ENCODE measurements at regions not wholly inside any gene's neighbourhood (a gene's known extent, or its start where the extent isn't known, plus 50 kb on each side); places are given as distances from the start of the nearest gene placed in this dataset.

DNA sequence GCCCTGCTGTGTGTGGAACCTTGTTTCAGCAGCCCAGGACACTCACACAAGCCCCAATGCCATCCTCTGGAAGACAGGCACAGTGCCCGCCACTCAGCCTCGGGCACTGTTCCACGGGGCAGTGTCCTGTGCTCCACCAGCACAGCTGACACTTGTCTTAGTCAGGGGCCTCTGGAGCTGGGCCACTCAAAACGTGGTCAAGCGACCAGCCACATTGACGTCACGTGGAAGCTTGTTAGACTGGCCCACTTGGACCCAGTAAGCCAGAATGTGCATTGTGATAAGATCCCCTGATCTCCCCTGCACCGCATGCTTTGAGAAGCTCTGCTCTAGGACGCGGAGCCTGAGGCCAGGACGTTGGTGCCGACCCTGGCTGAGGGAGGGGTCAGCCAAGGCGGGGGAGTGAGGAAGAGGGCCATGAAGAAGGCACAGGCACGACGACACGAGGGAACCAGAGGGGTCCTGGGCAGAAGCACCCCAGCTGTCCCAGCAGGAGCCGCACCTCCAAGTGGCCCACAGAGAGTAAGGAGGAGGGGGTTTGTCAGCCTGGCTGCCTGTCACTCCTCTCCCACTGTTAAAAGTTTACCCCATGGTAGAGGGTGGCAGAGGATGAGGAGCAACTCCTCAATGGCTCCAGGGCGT, 64.6 kb downstream of the LINC01488 start:
- peak; percentile 11 for DNase-seq (ENCODE audit: low spot score)

DNA sequence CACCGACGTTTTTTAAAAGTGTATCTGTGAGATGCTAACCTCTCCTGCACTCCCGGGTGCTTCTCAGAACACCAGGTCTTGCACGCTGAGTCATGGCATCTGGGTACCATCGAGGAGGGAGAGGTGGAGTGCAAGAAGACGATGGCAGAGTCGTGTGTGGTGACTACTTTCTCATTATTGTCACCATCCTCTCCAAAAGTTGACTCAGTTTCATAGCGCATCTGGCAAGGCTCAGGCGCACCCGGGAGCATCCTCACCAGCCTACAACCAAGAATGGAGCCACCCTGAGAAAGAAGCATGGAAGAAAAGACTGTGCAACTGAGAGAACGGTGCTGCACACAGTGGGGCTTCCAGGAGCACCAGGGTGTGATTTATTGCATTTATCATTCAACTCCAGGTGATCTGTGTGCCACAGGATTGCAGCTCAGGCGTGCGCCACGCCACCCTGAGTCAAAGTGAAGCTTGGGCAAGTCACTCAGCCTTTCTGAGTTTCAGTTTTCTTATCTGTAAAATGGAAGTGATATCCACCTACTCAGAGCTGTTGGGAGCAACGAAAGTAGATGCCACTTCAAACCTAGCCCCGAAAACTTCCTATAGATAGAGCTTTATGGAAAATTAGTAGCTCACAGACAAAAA, 65.4 kb downstream of the LINC01488 start:
- DNase-seq (ENCODE audit: low spot score): no peak

DNA sequence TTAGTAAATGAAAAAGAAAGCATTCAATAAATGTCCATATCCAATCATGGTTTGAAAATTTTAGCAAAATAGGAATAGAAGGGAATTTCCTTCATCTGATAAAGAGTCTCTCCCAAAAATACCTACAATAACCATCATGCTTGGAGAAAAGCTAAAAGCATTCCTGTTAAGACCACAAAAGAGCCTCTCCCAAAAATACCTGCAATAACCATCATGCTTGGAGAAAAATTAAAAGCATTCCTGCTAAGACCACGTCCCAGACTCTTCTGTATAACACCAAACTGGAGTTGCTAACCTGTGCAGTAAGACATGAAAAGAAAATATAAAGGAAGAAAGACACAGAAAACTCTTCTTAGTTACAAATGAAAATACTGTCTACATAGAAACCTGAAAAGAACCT, 69.4 kb downstream of the LINC01488 start:
- no peak for DNase-seq (ENCODE audit: low spot score)

- DNase-seq (ENCODE audit: low spot score): no peak
Measured at GRCh38 chr11:69551963-69552362, 70.5 kb downstream of the LINC01488 start.

DNA sequence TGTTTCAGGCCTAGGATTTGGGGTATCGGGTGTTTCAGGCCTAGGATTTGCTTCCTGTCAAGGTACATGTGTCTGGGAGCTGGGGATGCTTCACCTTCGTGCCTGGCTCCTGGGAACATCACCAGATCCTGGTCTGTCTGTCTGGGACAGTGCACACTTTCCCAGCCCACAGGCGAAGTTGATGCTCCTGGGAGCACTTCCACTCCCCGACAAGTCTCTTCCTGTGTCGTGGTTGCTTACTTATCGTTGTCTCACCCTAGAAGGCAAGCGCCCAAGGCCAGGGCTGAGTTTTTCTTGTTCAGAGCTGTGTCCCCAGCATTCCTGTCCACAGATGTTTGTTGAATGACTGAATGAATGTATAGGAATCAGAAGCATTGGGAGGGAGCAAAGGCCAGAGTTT, 71.5 kb downstream of the LINC01488 start:
- DNase-seq (ENCODE audit: low spot score): no peak

GRCh38 chr11:69553416-69554357, 72.2 kb downstream of the LINC01488 start:
- DNase-seq (ENCODE audit: low spot score): no peak

GRCh38 chr11:69554849-69555248, 73.4 kb downstream of the LINC01488 start:
- peak; percentile 8 for DNase-seq (ENCODE audit: low spot score)

- no peak for DNase-seq (ENCODE audit: low spot score)
Measured at GRCh38 chr11:69557266-69557665, 75.8 kb downstream of the LINC01488 start.

DNA sequence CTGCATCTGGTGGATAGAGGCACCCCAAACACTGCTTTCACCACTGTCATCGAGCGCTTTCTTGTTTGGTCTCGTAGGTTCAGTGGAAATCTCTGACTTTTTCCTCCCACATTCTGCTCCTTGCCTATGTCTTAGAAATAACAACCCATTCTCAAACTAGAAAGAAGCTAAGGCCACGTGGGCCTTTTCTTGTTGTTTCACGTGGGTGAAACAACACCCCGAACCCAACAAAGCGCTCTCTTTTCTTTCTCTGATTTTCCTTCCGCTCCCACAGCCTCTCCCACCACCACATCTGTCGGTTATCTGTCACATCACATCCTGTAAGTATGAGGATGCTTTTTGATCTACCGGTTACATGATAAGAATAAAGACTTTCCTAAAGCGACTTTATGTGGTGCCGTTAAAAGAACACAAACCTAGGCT, 77.1 kb downstream of the LINC01488 start:
- DNase-seq (ENCODE audit: low spot score): no peak

GRCh38 chr11:69559181-69559580, 77.7 kb downstream of the LINC01488 start:
- no peak for DNase-seq (ENCODE audit: low spot score)

DNA sequence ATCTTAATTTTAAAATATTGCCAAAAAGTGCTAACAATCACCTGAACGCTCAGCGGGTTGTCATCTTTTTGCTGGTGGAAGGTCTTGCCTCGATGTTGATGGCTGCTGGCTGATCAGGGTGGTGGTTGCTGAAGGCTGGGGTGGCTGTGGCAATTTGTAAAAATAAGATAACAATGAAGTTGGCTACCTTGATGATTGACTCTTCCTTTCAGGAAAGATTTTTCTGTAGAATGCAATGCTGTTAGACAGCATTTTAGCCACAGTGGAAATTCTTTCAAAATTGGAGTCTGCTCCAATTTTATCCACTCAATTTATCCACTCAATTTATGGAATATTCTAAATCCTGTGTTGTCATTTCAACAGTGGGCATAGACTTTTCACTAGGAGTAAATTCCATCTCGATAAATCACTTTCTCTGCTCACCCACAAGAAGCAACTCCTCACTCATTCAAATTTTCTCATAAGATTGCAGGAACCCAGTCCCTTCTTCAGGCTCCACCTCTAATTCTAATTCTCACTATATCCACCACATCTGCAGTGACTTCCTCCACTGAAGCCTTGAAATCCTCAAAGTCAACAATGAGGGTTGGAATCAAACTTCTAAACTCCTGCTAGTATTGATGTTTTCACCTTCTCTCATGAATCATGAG, 78.8 kb downstream of the LINC01488 start:
- DNase-seq (ENCODE audit: low spot score): no peak

- DNase-seq (ENCODE audit: low spot score): no peak
Measured at GRCh38 chr11:69562302-69562701, 78.7 kb upstream of the CCND1 start.

DNA sequence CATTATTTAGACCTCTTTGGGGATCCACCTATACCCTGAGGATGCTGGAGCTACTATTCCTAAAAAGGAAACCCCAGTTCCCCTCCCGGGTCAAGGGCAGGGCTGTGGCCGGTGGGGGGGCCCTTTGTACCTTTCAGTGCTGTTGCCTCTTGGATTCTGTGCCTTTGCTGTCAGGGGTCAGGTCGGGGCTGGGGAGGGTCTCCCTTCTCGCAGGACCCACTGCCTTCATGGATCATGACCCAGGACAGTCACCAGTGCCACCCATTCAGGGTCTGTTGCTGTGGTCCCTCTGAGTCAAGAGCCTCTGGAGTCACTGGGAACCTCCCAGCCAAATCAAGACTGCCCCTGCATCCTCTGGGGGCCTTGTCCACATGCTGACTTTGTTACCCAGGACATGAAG, 78.1 kb upstream of the CCND1 start:
- no peak for DNase-seq (ENCODE audit: low spot score)

GRCh38 chr11:69563306-69563705, 77.7 kb upstream of the CCND1 start:
- no peak for DNase-seq (ENCODE audit: low spot score)

- no peak for DNase-seq (ENCODE audit: low spot score)
Measured at GRCh38 chr11:69563946-69564775, 76.8 kb upstream of the CCND1 start.

DNA sequence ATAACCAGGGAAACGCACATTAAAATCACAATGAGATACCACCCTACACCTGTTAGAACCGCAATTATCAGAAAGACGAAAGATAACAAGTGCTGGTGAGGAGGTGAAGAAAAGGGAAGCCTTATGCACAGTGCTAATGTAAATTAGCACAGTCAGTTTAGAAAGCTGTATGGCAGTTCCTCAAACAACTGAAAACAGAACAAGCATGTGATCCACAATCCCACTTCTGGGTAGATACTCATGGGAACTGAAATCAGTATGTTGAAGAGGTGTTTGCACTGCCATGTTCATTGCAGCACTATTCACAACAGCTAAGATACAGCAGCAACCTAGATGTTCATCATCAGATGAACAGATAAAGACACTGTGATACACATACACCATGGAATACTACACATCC, 75.0 kb upstream of the CCND1 start:
- DNase-seq (ENCODE audit: low spot score): no peak

GRCh38 chr11:69567951-69568808, 72.8 kb upstream of the CCND1 start:
- DNase-seq (ENCODE audit: low spot score): no peak

DNA sequence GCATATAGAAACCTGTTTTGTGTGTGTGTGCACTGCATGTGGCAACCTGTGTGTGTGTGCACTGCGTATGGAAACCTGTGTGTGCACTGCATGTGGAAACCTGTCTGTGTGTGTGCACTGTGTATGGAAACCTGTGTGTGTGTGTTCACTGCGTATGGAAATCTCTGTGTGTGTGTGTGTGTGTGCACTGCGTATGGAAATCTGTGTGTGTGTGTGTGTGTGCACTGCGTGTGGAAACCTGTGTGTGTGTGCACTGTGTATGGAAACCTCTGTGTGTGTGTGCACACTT, 72.2 kb upstream of the CCND1 start:
- no peak for DNase-seq (ENCODE audit: low spot score)

DNA sequence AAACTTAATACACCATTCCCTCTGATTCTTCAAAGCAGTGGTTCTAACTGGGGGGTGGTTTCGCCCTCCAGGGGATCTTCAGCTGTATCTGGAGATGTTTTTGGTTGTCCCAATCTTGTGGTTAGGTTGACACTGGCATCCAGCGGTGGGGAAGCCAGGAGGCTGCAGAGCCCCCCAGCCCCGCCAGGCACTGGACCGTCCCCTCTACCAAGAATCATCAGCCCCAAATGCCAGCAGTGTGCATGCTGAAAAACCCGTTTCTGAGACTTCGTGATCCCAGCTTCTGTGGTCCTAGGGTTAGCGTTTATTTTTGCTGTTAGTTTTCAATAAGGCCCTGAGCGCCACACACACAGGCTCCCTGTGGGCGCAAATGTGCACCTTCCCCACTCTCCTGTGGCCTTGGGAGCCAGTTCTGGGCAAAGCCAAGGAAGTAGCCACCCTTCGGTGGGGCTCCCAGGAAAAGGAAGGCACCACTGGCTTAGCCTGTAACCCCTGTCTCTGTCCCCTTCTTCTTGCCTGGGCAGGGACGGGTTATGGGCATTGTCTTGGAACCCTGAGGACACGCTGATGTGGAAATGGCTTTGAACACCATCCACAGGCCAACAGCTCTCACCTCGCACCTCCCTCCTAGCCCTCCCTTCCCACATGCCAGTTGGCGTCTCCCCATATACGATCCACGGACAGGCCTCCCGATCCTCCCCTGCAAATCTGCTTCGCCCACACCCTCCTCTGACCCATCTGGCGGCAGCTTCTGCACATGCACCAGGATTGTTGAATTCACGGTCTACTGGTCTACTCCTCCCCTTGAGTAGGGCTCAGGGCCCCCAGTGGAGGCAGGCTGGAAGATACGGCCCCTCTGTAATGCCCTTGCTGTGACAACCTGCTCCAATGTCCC, 71.4 kb upstream of the CCND1 start:
- no peak for DNase-seq (ENCODE audit: low spot score)

Data from D341Med (cell line).